HUES6 (cell line): ENCODE measurements at regions not wholly inside any gene's neighbourhood (a gene's known extent, or its start where the extent isn't known, plus 50 kb on each side); places are given as distances from the start of the nearest gene placed in this dataset.

Source experiments
- H3K27ac ChIP-seq: 2 replicates; pipeline ENCODE4 v1.7.0; 2013; ENCODE audit warnings: low read depth, mild to moderate bottlenecking, low read length, inconsistent platforms
- H3K27me3 ChIP-seq: 2 replicates; pipeline ENCODE4 v1.6.1; 2013; ENCODE audit warnings: low read length; ENCODE audit not compliant: control insufficient read depth, insufficient read depth
- H3K36me3 ChIP-seq: 2 replicates; pipeline ENCODE4 v1.6.1; 2013; ENCODE audit warnings: low read length; ENCODE audit not compliant: control insufficient read depth, insufficient read depth
- H3K4me1 ChIP-seq: 2 replicates; pipeline ENCODE4 v1.6.1; 2013; ENCODE audit warnings: low read length; ENCODE audit not compliant: control insufficient read depth, insufficient read depth
- H3K4me3 ChIP-seq: 2 replicates; pipeline ENCODE4 v1.5.1; 2013; ENCODE audit warnings: low read depth, low read length
- H3K9ac ChIP-seq: one replicate; pipeline ENCODE4 v1.6.1; 2013; ENCODE audit warnings: mild to moderate bottlenecking, low read length
- H3K9me3 ChIP-seq: 2 replicates; pipeline ENCODE4 v1.6.1; 2013; ENCODE audit warnings: low read depth, low read length; ENCODE audit not compliant: control insufficient read depth, insufficient read depth

DNA sequence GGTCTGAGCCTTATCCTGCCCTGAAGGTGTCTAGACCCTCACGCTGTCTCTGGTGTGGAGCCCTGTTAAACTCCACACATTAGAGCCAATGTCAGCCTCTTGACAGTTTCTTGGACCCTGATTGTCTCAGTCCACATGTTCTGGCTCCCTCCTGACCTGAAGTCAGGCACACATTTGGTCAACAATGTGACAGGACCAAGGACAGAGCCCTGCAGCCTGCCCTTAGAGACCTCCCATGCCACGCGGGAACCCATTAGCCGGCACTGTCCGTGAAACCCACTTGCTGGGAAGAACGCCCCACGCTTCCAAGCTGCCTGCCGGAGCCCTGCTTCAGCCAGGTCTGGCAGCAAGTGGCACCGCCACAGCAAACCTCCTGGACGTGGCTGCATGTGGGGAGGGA lies 162.7 kb upstream of the LINGO1 start:
- H3K4me3 ChIP-seq: no peak overlapping the region
- H3K9me3 ChIP-seq: no peaks in the 10 kb centered on the region
- no peak overlapping the region for H3K27ac ChIP-seq
- no peaks in the 10 kb centered on the region for H3K27me3 ChIP-seq
- H3K4me1 ChIP-seq: no peaks in the 10 kb centered on the region
- no peaks in the 10 kb centered on the region for H3K36me3 ChIP-seq
- no peak overlapping the region for H3K9ac ChIP-seq

DNA sequence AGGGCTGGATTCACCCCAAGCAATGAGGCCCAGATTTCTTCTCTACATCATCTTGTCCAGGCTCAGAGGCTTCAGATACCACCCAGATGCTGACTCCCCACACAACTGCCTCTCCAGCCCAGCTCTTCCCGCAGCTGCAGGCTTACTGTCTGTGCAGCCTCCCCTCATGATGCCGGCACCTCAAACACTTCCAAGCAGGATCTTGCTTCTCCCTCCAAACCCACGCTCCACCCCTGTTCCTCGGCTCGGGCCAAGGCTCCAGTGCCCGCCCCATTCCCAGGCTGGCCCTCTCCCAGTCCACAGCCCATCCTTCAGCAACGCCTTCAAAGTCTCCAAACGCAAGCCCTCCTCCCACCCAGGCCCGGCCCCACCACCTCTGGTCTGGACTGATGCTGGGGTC lies 159.2 kb upstream of the LINGO1 start:
- H3K9ac ChIP-seq: no peak overlapping the region
- H3K4me3 ChIP-seq: no peak overlapping the region
- no peaks in the 10 kb centered on the region for H3K9me3 ChIP-seq
- H3K36me3 ChIP-seq: no peaks in the 10 kb centered on the region
- H3K27ac ChIP-seq: no peak overlapping the region
- H3K27me3 ChIP-seq: no peaks in the 10 kb centered on the region
- H3K4me1 ChIP-seq: no peaks in the 10 kb centered on the region

DNA sequence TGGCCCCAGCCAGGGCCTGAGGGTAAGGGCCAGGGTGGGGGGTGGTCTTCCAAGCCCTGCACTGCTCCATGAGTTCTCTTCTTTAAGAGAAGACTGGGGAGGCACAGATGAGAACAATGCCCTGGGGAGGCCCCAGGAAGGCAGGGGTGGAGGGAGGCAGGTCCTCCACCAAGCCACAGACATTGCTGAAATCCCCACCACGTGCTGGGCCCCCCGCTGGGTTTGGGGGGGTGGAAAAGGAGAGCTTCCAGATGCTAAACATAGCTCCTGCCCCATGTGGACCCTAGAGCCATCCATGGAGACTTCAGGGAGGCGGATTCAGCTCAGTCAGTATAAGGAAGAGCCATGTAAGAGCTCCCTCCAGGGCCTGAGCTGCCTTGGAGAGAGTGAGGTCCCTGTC lies 157.8 kb upstream of the LINGO1 start:
- Histone ChIP-seq H3K9me3 (no peaks in the 10 kb centered on the region), H3K4me1 (peaks cover 8% of the 10 kb centered on the region), H3K9ac (no peak overlapping the region), H3K27me3 (no peaks in the 10 kb centered on the region), H3K27ac (no peak overlapping the region), H3K36me3 (no peaks in the 10 kb centered on the region), H3K4me3 (no peak overlapping the region)

DNA sequence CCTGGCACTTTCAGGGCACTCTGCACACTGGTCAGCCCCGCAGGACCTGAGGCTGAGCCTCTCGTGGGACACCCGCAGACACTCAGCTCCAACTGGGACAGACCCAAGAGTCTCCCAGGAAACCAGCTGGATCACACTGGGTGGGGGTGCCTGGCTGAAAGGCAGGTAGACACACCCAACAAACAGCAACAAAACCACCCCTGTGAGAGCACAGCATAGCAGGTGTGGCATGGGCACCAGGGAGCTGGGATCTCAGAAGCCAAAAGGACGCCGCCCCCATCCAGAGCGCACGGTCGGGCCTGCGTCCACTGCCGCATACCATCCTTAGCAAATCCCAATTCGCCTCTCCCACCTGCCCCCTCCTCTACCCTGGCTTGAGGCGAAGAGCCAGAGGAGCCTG lies 154.2 kb upstream of the LINGO1 start:
- H3K4me1 ChIP-seq: peaks cover 12% of the 10 kb centered on the region
- no peak overlapping the region for H3K4me3 ChIP-seq
- H3K9me3 ChIP-seq: no peaks in the 10 kb centered on the region
- H3K36me3 ChIP-seq: no peaks in the 10 kb centered on the region
- H3K27me3 ChIP-seq: no peaks in the 10 kb centered on the region
- H3K9ac ChIP-seq: no peak overlapping the region
- H3K27ac ChIP-seq: no peak overlapping the region

DNA sequence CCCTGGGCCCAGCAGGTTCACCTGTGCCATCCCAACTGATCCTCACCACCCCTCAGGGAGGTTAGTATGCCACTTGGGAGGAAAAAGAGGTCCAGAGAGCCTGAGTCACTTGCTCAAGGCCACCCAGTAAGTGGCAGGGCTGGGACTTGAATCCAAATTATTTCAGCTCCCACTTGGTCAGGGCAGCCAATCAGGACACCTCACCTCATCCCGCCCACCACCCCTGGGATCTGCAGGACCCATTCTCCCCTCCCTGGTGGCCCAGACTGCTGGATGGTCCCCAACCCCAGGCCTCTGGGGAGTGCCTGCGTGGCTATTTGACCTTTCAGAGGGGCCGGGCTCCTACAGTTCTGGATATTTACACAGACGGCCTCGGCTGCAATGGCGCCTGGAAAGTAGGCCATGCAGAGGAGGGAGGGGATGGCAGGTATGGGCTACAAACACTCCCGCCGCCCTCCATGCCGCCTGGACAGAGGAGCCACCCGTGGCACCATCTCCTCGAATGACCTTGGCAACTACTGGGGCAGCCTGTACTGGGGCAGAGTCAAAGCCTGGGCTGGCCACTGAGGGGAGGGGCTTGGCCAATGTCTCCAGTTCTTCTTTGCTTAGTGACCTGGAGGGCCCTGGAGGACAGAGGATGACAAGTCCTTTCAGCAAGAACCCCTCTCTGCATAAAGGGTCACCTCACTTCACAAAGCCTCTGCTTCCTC lies 153.6 kb upstream of the LINGO1 start:
- Histone ChIP-seq H3K9ac (no peak overlapping the region), H3K4me3 (no peak overlapping the region), H3K27me3 (no peaks in the 10 kb centered on the region), H3K9me3 (no peaks in the 10 kb centered on the region), H3K27ac (no peak overlapping the region), H3K36me3 (no peaks in the 10 kb centered on the region), H3K4me1 (peaks cover 12% of the 10 kb centered on the region)

DNA sequence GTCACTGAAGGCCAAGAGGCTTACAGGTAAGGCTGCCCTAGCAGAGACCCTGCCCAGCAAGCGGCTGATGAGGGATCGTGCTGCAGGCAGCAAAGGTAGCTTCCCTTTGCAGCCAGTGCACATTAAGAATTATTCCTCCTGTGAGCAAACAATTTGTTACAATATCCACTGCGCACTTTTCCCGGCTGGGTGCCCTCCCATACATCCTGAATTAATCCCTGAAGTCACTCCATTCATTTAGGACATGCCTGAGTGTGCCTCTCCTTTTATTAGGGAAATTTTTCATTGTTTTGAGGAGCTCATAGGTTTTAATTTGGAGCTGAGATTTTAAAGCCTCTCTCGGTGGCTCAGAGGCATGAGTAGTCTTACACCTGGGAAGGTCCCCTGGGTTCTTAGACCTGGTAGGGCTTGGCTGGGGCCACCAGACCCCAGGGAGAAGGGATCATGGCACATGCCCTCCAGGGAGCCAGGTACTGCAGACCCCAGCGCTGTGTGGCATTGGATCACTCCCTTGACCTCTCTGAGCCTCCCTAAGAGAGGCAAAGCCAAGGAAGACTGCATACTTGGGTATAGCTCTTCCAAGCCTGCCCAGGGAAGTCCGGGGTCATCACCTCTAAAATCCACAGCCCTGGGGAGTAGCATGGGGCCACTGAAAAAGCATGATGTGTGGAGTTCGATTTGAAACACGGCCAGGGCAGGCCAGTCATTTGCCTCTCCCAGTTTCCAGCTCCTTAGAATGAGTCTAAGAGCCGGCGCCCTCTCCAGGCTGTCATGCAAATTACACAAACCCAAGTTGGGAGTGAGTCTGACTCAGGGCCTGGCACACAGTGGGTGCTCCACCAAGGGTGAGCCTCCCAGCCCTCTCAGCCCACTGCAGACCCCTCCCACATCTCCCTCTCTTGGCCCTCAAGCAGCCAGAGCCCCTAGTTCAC lies 151.9 kb upstream of the LINGO1 start:
- Histone ChIP-seq H3K36me3 (no peaks in the 10 kb centered on the region), H3K9ac (no peak overlapping the region), H3K27me3 (no peaks in the 10 kb centered on the region), H3K4me3 (no peak overlapping the region), H3K27ac (no peak overlapping the region), H3K4me1 (peaks cover 12% of the 10 kb centered on the region), H3K9me3 (0 out of 2 replicates have a peak, but pooled peaks cover 2% of the 10 kb centered on the region)

DNA sequence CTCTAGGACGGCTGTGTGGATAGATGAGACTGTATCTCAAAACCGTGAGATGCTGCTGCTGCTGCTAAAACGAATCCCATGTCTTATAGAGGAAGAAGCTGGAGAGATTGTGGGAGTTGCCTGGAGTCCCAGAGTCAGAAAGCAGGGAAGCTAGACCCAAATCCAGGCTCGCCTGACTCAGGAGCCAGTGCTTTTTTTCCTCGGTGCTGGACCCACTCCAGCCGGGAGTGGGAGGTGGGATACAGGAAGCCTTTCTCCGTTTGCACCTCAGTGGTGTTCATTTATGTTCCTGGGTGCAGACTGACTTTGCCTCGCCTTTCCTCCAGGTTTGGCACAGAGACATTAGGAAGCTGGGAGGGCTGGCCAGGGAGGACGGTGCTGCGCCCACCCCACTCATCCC lies 150.9 kb upstream of the LINGO1 start:
- Histone ChIP-seq H3K36me3 (no peaks in the 10 kb centered on the region), H3K27me3 (no peaks in the 10 kb centered on the region), H3K27ac (no peak overlapping the region), H3K4me1 (peaks cover 12% of the 10 kb centered on the region), H3K9me3 (peaks cover 10% of the 10 kb centered on the region; the same call in 1 of the 2 replicates), H3K9ac (no peak overlapping the region), H3K4me3 (no peak overlapping the region)

DNA sequence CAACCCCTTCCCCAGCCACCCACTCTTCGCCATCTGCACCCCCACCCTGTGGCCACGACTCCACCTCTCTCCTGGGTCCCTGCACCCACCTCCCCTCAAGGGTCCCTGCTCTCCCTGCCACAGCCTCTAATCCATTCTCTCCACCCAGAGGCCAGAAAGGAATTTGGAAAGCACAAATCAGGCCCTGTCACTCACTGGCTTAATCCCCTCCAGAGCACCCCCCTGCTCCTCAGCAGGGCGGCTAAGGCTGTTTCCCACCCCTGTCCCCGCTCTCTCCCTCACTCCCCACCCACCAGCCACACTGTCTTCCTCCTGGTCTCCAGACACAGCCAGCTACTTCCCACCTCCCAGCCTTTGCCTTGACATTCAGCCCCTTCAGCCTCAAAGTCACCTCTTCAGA lies 150.0 kb upstream of the LINGO1 start:
- Histone ChIP-seq H3K27me3 (no peaks in the 10 kb centered on the region), H3K9me3 (peaks cover 15% of the 10 kb centered on the region; the same call in 1 of the 2 replicates), H3K4me3 (no peak overlapping the region), H3K27ac (no peak overlapping the region), H3K9ac (no peak overlapping the region), H3K4me1 (peaks cover 12% of the 10 kb centered on the region), H3K36me3 (no peaks in the 10 kb centered on the region)

DNA sequence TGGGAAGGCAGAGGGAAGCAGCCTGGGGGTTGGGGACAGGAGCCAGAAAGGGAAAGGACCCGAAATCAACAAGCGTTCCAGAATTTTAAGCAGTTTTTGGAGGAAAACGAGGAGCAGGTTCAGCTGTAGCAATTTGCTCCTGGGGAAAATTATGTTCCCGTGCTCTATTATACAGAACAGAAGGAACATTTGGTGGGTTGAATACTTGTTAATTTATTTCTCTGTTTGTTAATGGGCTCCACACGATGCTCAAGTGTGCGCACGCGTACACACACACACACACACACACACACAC lies 149.2 kb upstream of the LINGO1 start:
- H3K9ac ChIP-seq: no peak overlapping the region
- no peak overlapping the region for H3K27ac ChIP-seq
- H3K4me1 ChIP-seq: peaks cover 12% of the 10 kb centered on the region
- no peaks in the 10 kb centered on the region for H3K27me3 ChIP-seq
- no peaks in the 10 kb centered on the region for H3K36me3 ChIP-seq
- H3K4me3 ChIP-seq: no peak overlapping the region
- H3K9me3 ChIP-seq: peaks cover 15% of the 10 kb centered on the region; the same call in 1 of the 2 replicates

DNA sequence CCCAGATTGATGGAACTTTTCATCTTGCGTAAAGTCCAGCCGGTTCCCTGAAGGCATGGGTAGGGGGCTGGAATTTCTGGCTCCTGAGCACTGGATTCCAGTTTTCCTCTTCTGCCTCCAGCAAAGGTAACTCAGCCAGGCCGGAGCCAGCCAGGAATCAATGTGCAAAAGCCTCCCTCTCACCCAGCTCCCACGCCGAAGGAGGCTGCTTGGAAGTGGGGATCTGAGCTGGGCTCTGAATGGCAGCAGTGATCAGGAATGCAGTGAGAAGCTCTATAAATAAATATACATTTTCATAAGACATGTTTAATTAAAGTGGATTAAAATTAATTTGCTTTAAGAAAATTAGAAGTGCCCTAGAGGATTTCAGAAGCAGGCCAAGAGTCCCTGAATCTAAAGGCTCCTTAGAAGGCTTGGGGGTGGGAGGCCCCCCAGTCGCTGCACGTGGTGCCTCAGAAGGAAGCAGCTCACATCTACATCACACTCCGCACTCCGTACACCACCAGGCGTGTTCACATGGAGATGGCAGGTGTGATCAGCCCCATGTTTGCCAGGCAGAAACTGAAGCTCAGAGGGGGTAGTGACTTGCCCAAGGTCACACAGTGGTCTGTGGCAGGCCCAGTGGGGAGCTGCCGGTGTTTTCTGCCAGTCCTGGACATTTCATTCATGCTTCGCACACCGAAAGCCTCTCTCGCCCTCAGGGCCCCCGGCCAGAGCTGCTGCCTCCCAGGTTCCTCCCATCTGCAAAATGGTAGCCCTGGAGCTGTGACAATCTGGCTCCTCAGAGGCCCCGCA lies 148.6 kb upstream of the LINGO1 start:
- H3K27ac ChIP-seq: no peak overlapping the region
- no peak overlapping the region for H3K9ac ChIP-seq
- H3K4me3 ChIP-seq: no peak overlapping the region
- H3K9me3 ChIP-seq: peaks cover 15% of the 10 kb centered on the region; the same call in 1 of the 2 replicates
- H3K27me3 ChIP-seq: no peaks in the 10 kb centered on the region
- no peaks in the 10 kb centered on the region for H3K36me3 ChIP-seq
- H3K4me1 ChIP-seq: peaks cover 12% of the 10 kb centered on the region
